HEK293 (cell line): ENCODE measurements at regions not wholly inside any gene's neighbourhood (a gene's known extent, or its start where the extent isn't known, plus 50 kb on each side); places are given as distances from the start of the nearest gene placed in this dataset.

Source experiments
- CTCF ChIA-PET: fragments of 350-600 bp; formaldehyde crosslinking; extraction: SDS; loops from one replicate; lab custom pipeline; 2021; ENCODE audit warnings: antibody characterized with exemption; lab: Yijun Ruan, JAX
- POLR2A ChIA-PET: fragments of 300-600 bp; formaldehyde crosslinking; extraction: SDS; loops from one replicate; lab custom pipeline; 2020; ENCODE audit warnings: antibody characterized with exemption, inconsistent platforms; lab: Yijun Ruan, JAX
- H3K27ac ChIP-seq: fragments of 200-500 bp; sonication (Bioruptor generic); 2 replicates; pipeline ENCODE4 v1.5.1; 2014; ENCODE audit warnings: low read depth, low read length, control low read depth, inconsistent platforms; ENCODE audit errors: extremely low read depth
- H3K36me3 ChIP-seq, 2 experiments: fragments of 200-500 bp in 1 of 2; sonication (Bioruptor generic) in 1 of 2; 1 replicate in 1 of 2; 2 replicates in 1 of 2; pipeline ENCODE4 v1.5.1; 2014 to 2017; ENCODE audit warnings: inconsistent platforms in 2 of 2, low read length in 2 of 2; ENCODE audit not compliant: control insufficient read depth in 2 of 2, insufficient read depth in 1 of 2
- H3K4me1 ChIP-seq: fragments of 200-500 bp; sonication (Bioruptor generic); 2 replicates; pipeline ENCODE4 v1.5.1; 2014; ENCODE audit warnings: mild to moderate bottlenecking, low read length, inconsistent platforms; ENCODE audit not compliant: control insufficient read depth, insufficient read depth
- H3K4me3 ChIP-seq: 2 replicates; pipeline ENCODE4 v1.5.1; 2011; ENCODE audit warnings: low read depth, mild to moderate bottlenecking, control low read depth, low read length, moderate library complexity
- H3K9me3 ChIP-seq: fragments of 200-500 bp; sonication (Bioruptor generic); 2 replicates; pipeline ENCODE4 v1.5.1; 2014; ENCODE audit warnings: low read depth, low read length, inconsistent platforms; ENCODE audit not compliant: control insufficient read depth, insufficient read depth
- INSM2 ChIP-seq: fragments of 450-650 bp; formaldehyde crosslinking; IDR thresholded peaks from 2 replicates; pipeline ENCODE4 v1.5.1; 2016; ENCODE audit warnings: missing biosample characterization, missing genetic modification characterization
- KLF9 ChIP-seq: fragments of 450-650 bp; formaldehyde crosslinking; IDR thresholded peaks from 2 replicates; pipeline ENCODE4 v1.5.1; 2016; ENCODE audit warnings: missing biosample characterization, missing genetic modification characterization, low read depth
- MZF1 ChIP-seq: fragments of 450-650 bp; formaldehyde crosslinking; IDR thresholded peaks from 2 replicates; pipeline ENCODE4 v1.5.1; 2017; ENCODE audit warnings: missing biosample characterization, missing genetic modification characterization, borderline replicate concordance
- TCF7L2 ChIP-seq: IDR thresholded peaks from 2 replicates; pipeline ENCODE4 v1.6.1; 2011; ENCODE audit warnings: low read depth, mild to moderate bottlenecking, inconsistent platforms, low read length, moderate library complexity, borderline replicate concordance
- ZIC2 ChIP-seq: fragments of 450-650 bp; formaldehyde crosslinking; IDR thresholded peaks from 2 replicates; pipeline ENCODE4 v1.5.1; 2016; ENCODE audit warnings: missing biosample characterization, missing genetic modification characterization
- ZNF155 ChIP-seq: fragments of 450-650 bp; formaldehyde crosslinking; IDR thresholded peaks from 2 replicates; pipeline ENCODE4 v1.5.1; 2016; ENCODE audit warnings: missing biosample characterization, missing genetic modification characterization
- ZNF221 ChIP-seq: fragments of 450-650 bp; formaldehyde crosslinking; IDR thresholded peaks from 2 replicates; pipeline ENCODE4 v1.5.1; 2017; ENCODE audit warnings: missing biosample characterization, missing genetic modification characterization, borderline replicate concordance
- ZNF266 ChIP-seq: fragments of 450-650 bp; formaldehyde crosslinking; IDR thresholded peaks from 2 replicates; pipeline ENCODE4 v1.5.1; 2016; ENCODE audit warnings: missing biosample characterization, missing genetic modification characterization, low read depth
- ZNF280D ChIP-seq: fragments of 450-650 bp; formaldehyde crosslinking; IDR thresholded peaks from 2 replicates; pipeline ENCODE4 v1.5.1; 2016; ENCODE audit warnings: missing biosample characterization, missing genetic modification characterization
- ZNF354C ChIP-seq: fragments of 450-650 bp; formaldehyde crosslinking; IDR thresholded peaks from 2 replicates; pipeline ENCODE4 v1.5.1; 2016; ENCODE audit warnings: missing biosample characterization, missing genetic modification characterization, low read depth, borderline replicate concordance
- ZNF501 ChIP-seq: fragments of 450-650 bp; formaldehyde crosslinking; IDR thresholded peaks from 2 replicates; pipeline ENCODE4 v1.5.1; 2016; ENCODE audit warnings: missing biosample characterization, missing genetic modification characterization
- ZNF514 ChIP-seq: fragments of 450-650 bp; formaldehyde crosslinking; IDR thresholded peaks from 2 replicates; pipeline ENCODE4 v1.5.1; 2016; ENCODE audit warnings: missing biosample characterization, missing genetic modification characterization
- ZNF549 ChIP-seq: fragments of 450-650 bp; IDR thresholded peaks from 2 replicates; pipeline ENCODE4 v1.5.1; 2018; ENCODE audit warnings: missing biosample characterization, missing genetic modification characterization, mild to moderate bottlenecking, inconsistent platforms, moderate library complexity
- ZNF555 ChIP-seq: fragments of 450-650 bp; formaldehyde crosslinking; conservative IDR thresholded peaks from 2 replicates; pipeline ENCODE4 v1.5.1; 2017; ENCODE audit warnings: missing biosample characterization, mild to moderate bottlenecking, missing genetic modification characterization, inconsistent platforms
- ZNF571 ChIP-seq: fragments of 450-650 bp; formaldehyde crosslinking; IDR thresholded peaks from 2 replicates; pipeline ENCODE4 v1.5.0; 2017; ENCODE audit warnings: missing biosample characterization, missing genetic modification characterization
- ZNF596 ChIP-seq: fragments of 450-650 bp; IDR thresholded peaks from 2 replicates; pipeline ENCODE4 v1.5.0; 2018; ENCODE audit warnings: missing biosample characterization, mild to moderate bottlenecking, missing genetic modification characterization, moderate library complexity
- ZNF629 ChIP-seq: fragments of 450-650 bp; formaldehyde crosslinking; IDR thresholded peaks from 2 replicates; pipeline ENCODE4 v1.5.1; 2017; ENCODE audit warnings: missing biosample characterization, missing genetic modification characterization
- ZNF658 ChIP-seq: fragments of 450-650 bp; formaldehyde crosslinking; IDR thresholded peaks from 2 replicates; pipeline ENCODE4; 2016; ENCODE audit warnings: missing biosample characterization, missing genetic modification characterization
- ZNF704 ChIP-seq: fragments of 450-650 bp; formaldehyde crosslinking; IDR thresholded peaks from 2 replicates; pipeline ENCODE4 v1.5.1; 2016; ENCODE audit warnings: missing biosample characterization, missing genetic modification characterization
- TF ChIP-seq, protein P1 (sequence below): fragments of 450-650 bp; formaldehyde crosslinking; IDR thresholded peaks from 2 replicates; pipeline ENCODE4 v1.5.1; 2016; ENCODE audit warnings: missing biosample characterization, missing genetic modification characterization, borderline replicate concordance
- TF ChIP-seq, protein P2 (sequence below): fragments of 450-650 bp; formaldehyde crosslinking; IDR thresholded peaks from 2 replicates; pipeline ENCODE4 v1.5.1; 2016; ENCODE audit warnings: missing biosample characterization, missing genetic modification characterization, borderline replicate concordance

DNA sequence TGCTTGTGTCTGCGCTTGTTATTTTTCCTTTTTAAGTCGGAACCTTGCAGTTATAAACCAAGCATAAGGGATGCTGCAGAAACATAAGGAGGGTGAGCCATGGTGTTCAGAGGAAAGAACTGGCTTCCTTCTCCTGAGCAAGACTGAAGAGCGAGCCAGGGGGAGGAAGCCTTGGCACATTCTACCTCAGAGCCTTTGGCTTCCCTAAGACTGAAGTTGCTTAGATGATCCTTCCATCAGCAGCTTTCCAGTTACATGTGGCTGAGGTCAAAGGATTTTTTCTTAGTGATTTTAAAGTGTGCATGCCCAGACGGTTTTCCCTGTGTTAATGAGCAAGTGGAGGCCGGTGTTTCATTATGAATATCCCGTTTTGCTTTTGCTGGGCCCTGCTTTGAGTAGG is 363.8 kb downstream of the DOK5 start:
- Histone ChIP-seq H3K9me3 (no peaks in the 10 kb centered on the region), H3K27ac (no peak overlapping the region), H3K4me1 (no peaks in the 10 kb centered on the region), H3K4me3 (no peak overlapping the region), H3K36me3 (no peaks in the 10 kb centered on the region)
- CTCF ChIA-PET: no interaction called here
- POLR2A ChIA-PET: no interaction called here
- TF ChIP-seq INSM2 (tag by site-specific recombination) (no peak), ZNF501 (tag by site-specific recombination) (no peak), TCF7L2 (no peak), ZNF571 (tag by site-specific recombination) (no peak), ZNF221 (no peak)
- TF ChIP-seq, protein P1, sequence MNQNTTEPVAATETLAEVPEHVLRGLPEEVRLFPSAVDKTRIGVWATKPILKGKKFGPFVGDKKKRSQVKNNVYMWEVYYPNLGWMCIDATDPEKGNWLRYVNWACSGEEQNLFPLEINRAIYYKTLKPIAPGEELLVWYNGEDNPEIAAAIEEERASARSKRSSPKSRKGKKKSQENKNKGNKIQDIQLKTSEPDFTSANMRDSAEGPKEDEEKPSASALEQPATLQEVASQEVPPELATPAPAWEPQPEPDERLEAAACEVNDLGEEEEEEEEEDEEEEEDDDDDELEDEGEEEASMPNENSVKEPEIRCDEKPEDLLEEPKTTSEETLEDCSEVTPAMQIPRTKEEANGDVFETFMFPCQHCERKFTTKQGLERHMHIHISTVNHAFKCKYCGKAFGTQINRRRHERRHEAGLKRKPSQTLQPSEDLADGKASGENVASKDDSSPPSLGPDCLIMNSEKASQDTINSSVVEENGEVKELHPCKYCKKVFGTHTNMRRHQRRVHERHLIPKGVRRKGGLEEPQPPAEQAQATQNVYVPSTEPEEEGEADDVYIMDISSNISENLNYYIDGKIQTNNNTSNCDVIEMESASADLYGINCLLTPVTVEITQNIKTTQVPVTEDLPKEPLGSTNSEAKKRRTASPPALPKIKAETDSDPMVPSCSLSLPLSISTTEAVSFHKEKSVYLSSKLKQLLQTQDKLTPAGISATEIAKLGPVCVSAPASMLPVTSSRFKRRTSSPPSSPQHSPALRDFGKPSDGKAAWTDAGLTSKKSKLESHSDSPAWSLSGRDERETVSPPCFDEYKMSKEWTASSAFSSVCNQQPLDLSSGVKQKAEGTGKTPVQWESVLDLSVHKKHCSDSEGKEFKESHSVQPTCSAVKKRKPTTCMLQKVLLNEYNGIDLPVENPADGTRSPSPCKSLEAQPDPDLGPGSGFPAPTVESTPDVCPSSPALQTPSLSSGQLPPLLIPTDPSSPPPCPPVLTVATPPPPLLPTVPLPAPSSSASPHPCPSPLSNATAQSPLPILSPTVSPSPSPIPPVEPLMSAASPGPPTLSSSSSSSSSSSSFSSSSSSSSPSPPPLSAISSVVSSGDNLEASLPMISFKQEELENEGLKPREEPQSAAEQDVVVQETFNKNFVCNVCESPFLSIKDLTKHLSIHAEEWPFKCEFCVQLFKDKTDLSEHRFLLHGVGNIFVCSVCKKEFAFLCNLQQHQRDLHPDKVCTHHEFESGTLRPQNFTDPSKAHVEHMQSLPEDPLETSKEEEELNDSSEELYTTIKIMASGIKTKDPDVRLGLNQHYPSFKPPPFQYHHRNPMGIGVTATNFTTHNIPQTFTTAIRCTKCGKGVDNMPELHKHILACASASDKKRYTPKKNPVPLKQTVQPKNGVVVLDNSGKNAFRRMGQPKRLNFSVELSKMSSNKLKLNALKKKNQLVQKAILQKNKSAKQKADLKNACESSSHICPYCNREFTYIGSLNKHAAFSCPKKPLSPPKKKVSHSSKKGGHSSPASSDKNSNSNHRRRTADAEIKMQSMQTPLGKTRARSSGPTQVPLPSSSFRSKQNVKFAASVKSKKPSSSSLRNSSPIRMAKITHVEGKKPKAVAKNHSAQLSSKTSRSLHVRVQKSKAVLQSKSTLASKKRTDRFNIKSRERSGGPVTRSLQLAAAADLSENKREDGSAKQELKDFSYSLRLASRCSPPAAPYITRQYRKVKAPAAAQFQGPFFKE: no peak

- H3K36me3 ChIP-seq: no peaks in the 10 kb centered on the region
- ChIA-PET CTCF (no interaction called here), POLR2A (no interaction called here)
- H3K27ac ChIP-seq: no peak overlapping the region
- H3K4me1 ChIP-seq: no peaks in the 10 kb centered on the region
- H3K9me3 ChIP-seq: no peaks in the 10 kb centered on the region
- no peak overlapping the region for H3K4me3 ChIP-seq
- TF ChIP-seq ZNF266: no peak
- TF ChIP-seq ZNF596 (tag by site-specific recombination): no peak
- TF ChIP-seq ZNF704 (tag by site-specific recombination): no peak
- no peak for TF ChIP-seq ZNF354C (tag by site-specific recombination)
- no peak for TF ChIP-seq ZIC2 (tag by site-specific recombination)
- no peak for TF ChIP-seq ZNF555 (tag by site-specific recombination)
- TF ChIP-seq ZNF549 (tag by site-specific recombination): no peak
- no peak for TF ChIP-seq KLF9 (tag by site-specific recombination)
- no peak for TF ChIP-seq ZNF658 (tag by site-specific recombination)
- TF ChIP-seq ZNF280D (tag by site-specific recombination): no peak
- no peak for TF ChIP-seq MZF1
- TF ChIP-seq, protein P2, sequence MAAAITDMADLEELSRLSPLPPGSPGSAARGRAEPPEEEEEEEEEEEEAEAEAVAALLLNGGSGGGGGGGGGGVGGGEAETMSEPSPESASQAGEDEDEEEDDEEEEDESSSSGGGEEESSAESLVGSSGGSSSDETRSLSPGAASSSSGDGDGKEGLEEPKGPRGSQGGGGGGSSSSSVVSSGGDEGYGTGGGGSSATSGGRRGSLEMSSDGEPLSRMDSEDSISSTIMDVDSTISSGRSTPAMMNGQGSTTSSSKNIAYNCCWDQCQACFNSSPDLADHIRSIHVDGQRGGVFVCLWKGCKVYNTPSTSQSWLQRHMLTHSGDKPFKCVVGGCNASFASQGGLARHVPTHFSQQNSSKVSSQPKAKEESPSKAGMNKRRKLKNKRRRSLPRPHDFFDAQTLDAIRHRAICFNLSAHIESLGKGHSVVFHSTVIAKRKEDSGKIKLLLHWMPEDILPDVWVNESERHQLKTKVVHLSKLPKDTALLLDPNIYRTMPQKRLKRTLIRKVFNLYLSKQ (tag by site-specific recombination): no peak
- TF ChIP-seq ZNF155: no peak
- no peak for TF ChIP-seq ZNF629 (tag by site-specific recombination)
- no peak for TF ChIP-seq ZNF514 (tag by site-specific recombination)
Measured at GRCh38 chr20:54837226-54837625, 361.8 kb downstream of the DOK5 start.
